ENCODE measurements at regions not wholly inside any gene's neighbourhood (a gene's known extent, or its start where the extent isn't known, plus 50 kb on each side); places are given as distances from the start of the nearest gene placed in this dataset.

GRCh38 chr5:5046680-5047502 is 93.2 kb upstream of the ADAMTS16 start:
- H3K9me1 ChIP-seq (replicated peaks; ENCODE audit: control insufficient read depth, extremely low read depth, insufficient read depth, low read length), result no peaks in the 10 kb centered on the region
- CTCF ChIA-PET, result no interaction called here
- no peaks in the 10 kb centered on the region for H3K79me2 ChIP-seq (ENCODE audit: control insufficient read depth, insufficient read depth, low read length)
- no peak overlapping the region for H3K4me3 ChIP-seq (replicated peaks in 1 of 3; ENCODE audit: insufficient read depth in 1 of 3, low read depth in 1 of 3, low read length in 3 of 3)
- H3K9ac ChIP-seq (replicated peaks; ENCODE audit: extremely low read depth, insufficient read depth, low read length), result no peak overlapping the region
- no peak for DNase-seq (ENCODE audit: low read depth, low spot score)
- TF ChIP-seq GATA2 (IDR thresholded peaks at IDR 0.05; ENCODE audit: insufficient read depth, insufficient read length, low read depth, low read length), result no peak
- no peak for TF ChIP-seq EZH2 (IDR thresholded peaks at IDR 0.05; ENCODE audit: borderline replicate concordance, low read depth, low read length, severe bottlenecking)
- TF ChIP-seq POLR2A (IDR thresholded peaks at IDR 0.05; ENCODE audit: low read depth, low read length), result no peak
- TF ChIP-seq JUN (IDR thresholded peaks at IDR 0.05; ENCODE audit: borderline replicate concordance, insufficient read depth, insufficient read length, low read depth), result no peak
- no peak for TF ChIP-seq CTCF (IDR thresholded peaks at IDR 0.05; ENCODE audit: extremely low read depth in 1 of 2, insufficient read depth in 1 of 2, low read depth in 1 of 2, low read length in 2 of 2)
- no peak for TF ChIP-seq MAX (IDR thresholded peaks at IDR 0.05; ENCODE audit: insufficient read depth, insufficient read length)
- no peak for TF ChIP-seq FOS (IDR thresholded peaks at IDR 0.05; ENCODE audit: borderline replicate concordance, insufficient read depth, low read length)
- no peak for TF ChIP-seq POLR2AphosphoS5 (IDR thresholded peaks at IDR 0.05; ENCODE audit: insufficient read depth, low read depth, low read length)
- no peak for TF ChIP-seq MYC (IDR thresholded peaks at IDR 0.05; ENCODE audit: low read depth, low read length)
- peaks cover 5% of the 10 kb centered on the region for H3K9me3 ChIP-seq (replicated peaks; ENCODE audit: control insufficient read depth, insufficient read depth, low read length)
- H4K20me1 ChIP-seq (replicated peaks; ENCODE audit: control insufficient read depth, extremely low read depth, insufficient read depth, low read length), result no peaks in the 10 kb centered on the region
- no TSS peak for BruUV-seq (replicated peaks)
- POLR2A ChIA-PET, result no interaction called here
- H3K27me3 ChIP-seq (ENCODE audit: control insufficient read depth in 2 of 2, insufficient read depth in 2 of 2, low read length in 2 of 2), result no peaks in the 10 kb centered on the region
- no peaks in the 10 kb centered on the region for H3K36me3 ChIP-seq (ENCODE audit: control insufficient read depth in 2 of 2, extremely low read depth in 1 of 2, insufficient read depth in 2 of 2, low read length in 2 of 2)
- intact Hi-C loops (cut with micrococcal nuclease) (no loop called here), dilution Hi-C loops (cut with MboI; ENCODE audit: extremely low pct_ligation_motif_present, low sequenced_read_pairs) (no loop called here)
- H3K4me2 ChIP-seq (ENCODE audit: insufficient read depth, low read length), result no peak overlapping the region
- no peak overlapping the region for H3K27ac ChIP-seq (ENCODE audit: insufficient read depth, low read depth, low read length)
- H2AFZ ChIP-seq (ENCODE audit: low read depth, low read length), result no peak overlapping the region
- FAIRE-seq, result no peak
- no peaks in the 10 kb centered on the region for H3K4me1 ChIP-seq (ENCODE audit: control insufficient read depth, extremely low read depth, insufficient read depth, low read length)
